Thyroid gland (tissue), 4 donors: ENCODE measurements at regions not wholly inside any gene's neighbourhood (a gene's known extent, or its start where the extent isn't known, plus 50 kb on each side); places are given as distances from the start of the nearest gene placed in this dataset.

Source experiments
- DNase-seq, 2 donors: peaks; one replicate each; pipeline ENCODE4 v3.0.0-alpha.2; 2019
- H3K27ac ChIP-seq, 3 donors: fragments of 200-600 bp; sonication (generic); 1 replicate in 2 of 3; 2 replicates in 1 of 3; pipeline ENCODE4 v1.5.1; 2016 to 2019; ENCODE audit warnings: mild to moderate bottlenecking in 1 of 3, moderate library complexity in 1 of 3
- H3K27me3 ChIP-seq: fragments of 200-600 bp; sonication (generic); one replicate; pipeline ENCODE4 v1.5.1; 2019
- H3K36me3 ChIP-seq, 2 donors: fragments of 200-600 bp; sonication (generic); one replicate each; pipeline ENCODE4 v1.5.1; 2016 to 2019
- H3K4me1 ChIP-seq, 2 donors: fragments of 200-600 bp; sonication (generic); one replicate each; pipeline ENCODE4 v1.5.1; 2017 to 2019
- H3K4me3 ChIP-seq, 3 donors: fragments of 200-600 bp; sonication (generic); replicated peaks in 1 of 3; 1 replicate in 2 of 3; 2 replicates in 1 of 3; pipeline ENCODE4 v1.5.1; 2016; ENCODE audit warnings: mild to moderate bottlenecking in 1 of 3
- H3K9me3 ChIP-seq: fragments of 200-600 bp; sonication (generic); one replicate; pipeline ENCODE4 v1.5.1; 2017
- CTCF ChIP-seq, 6 experiments: fragments of 200-600 bp in 3 of 6; fragments of 450-650 bp in 3 of 6; sonication (generic) in 3 of 6; IDR thresholded peaks; one replicate each; pipeline ENCODE4 v1.5.1; 2016 to 2019; ENCODE audit warnings: antibody characterized with exemption in 6 of 6, mild to moderate bottlenecking in 2 of 6, inconsistent platforms in 1 of 6, moderate library complexity in 1 of 6
- POLR2A ChIP-seq, 2 donors: fragments of 450-650 bp; IDR thresholded peaks; one replicate each; pipeline ENCODE4 v1.6.1; 2017; ENCODE audit warnings: antibody characterized with exemption in 2 of 2, mild to moderate bottlenecking in 2 of 2, moderate library complexity in 1 of 2
- WGBS, 2 donors: methylation state at CpG; one replicate each; pipeline ENCODE4 v1.1.5; 2017; 5-methylcytosine and 5-hydroxymethylcytosine counted together
- intact Hi-C: fragments of 100-400 bp; cut with DNase I; formaldehyde crosslinking; loops from one replicate; pipeline ENCODE4 v1.15.1; 2023

GRCh38 chr1:69320757-69321211, 246.9 kb upstream of the LRRC7 start:
- Histone ChIP-seq H3K36me3 (no peaks in the 10 kb centered on the region), H3K4me3 (no peak overlapping the region), H3K27me3 (no peaks in the 10 kb centered on the region), H3K4me1 (no peaks in the 10 kb centered on the region), H3K9me3 (no peaks in the 10 kb centered on the region), H3K27ac (no peak overlapping the region)
- no peak for TF ChIP-seq CTCF (IDR thresholded peaks at IDR 0.05)
- TF ChIP-seq POLR2A (IDR thresholded peaks at IDR 0.05) = no peak
- intact Hi-C loops = no loop called here
- DNase-seq = no peak
- 79 to 82% methylated on average over 5 of the region's 5 CpGs for WGBS, 2 donors

GRCh38 chr1:69321311-69321710, 246.4 kb upstream of the LRRC7 start:
- 63 to 68% methylated on average over 1 of the region's 1 CpG for WGBS, 2 donors
- TF ChIP-seq POLR2A (IDR thresholded peaks at IDR 0.05) = no peak
- no peak for TF ChIP-seq CTCF (IDR thresholded peaks at IDR 0.05)
- H3K27me3 ChIP-seq = no peaks in the 10 kb centered on the region
- H3K4me3 ChIP-seq = no peak overlapping the region
- no peaks in the 10 kb centered on the region for H3K36me3 ChIP-seq
- DNase-seq = no peak
- H3K9me3 ChIP-seq = no peaks in the 10 kb centered on the region
- H3K4me1 ChIP-seq = no peaks in the 10 kb centered on the region
- intact Hi-C loops = no loop called here
- H3K27ac ChIP-seq = no peak overlapping the region

GRCh38 chr1:69328186-69328585, 239.5 kb upstream of the LRRC7 start:
- H3K4me3 ChIP-seq = no peak overlapping the region
- no peak for TF ChIP-seq CTCF (IDR thresholded peaks at IDR 0.05)
- TF ChIP-seq POLR2A (IDR thresholded peaks at IDR 0.05) = no peak
- H3K4me1 ChIP-seq = no peaks in the 10 kb centered on the region
- no peak for DNase-seq
- 89 to 92% methylated on average over 5 of the region's 5 CpGs for WGBS, 2 donors
- H3K27ac ChIP-seq = no peak overlapping the region
- no peaks in the 10 kb centered on the region for H3K27me3 ChIP-seq
- intact Hi-C loops = no loop called here
- no peaks in the 10 kb centered on the region for H3K9me3 ChIP-seq
- no peaks in the 10 kb centered on the region for H3K36me3 ChIP-seq

GRCh38 chr1:69363236-69363635, 204.5 kb upstream of the LRRC7 start:
- no peak for DNase-seq
- Histone ChIP-seq H3K4me1 (no peaks in the 10 kb centered on the region), H3K4me3 (no peak overlapping the region), H3K27ac (no peak overlapping the region), H3K27me3 (no peaks in the 10 kb centered on the region), H3K9me3 (no peaks in the 10 kb centered on the region), H3K36me3 (no peaks in the 10 kb centered on the region)
- intact Hi-C loops = no loop called here
- 81 to 88% methylated on average over 2 of the region's 2 CpGs for WGBS, 2 donors
- TF ChIP-seq CTCF (IDR thresholded peaks at IDR 0.05) (no peak), POLR2A (IDR thresholded peaks at IDR 0.05) (no peak)

GRCh38 chr1:69373520-69373919, 194.2 kb upstream of the LRRC7 start:
- Histone ChIP-seq H3K4me1 (no peaks in the 10 kb centered on the region), H3K4me3 (no peak overlapping the region), H3K9me3 (no peaks in the 10 kb centered on the region), H3K27ac (no peak overlapping the region), H3K36me3 (no peaks in the 10 kb centered on the region), H3K27me3 (no peaks in the 10 kb centered on the region)
- intact Hi-C loops = no loop called here
- TF ChIP-seq CTCF (IDR thresholded peaks at IDR 0.05) (no peak), POLR2A (IDR thresholded peaks at IDR 0.05) (no peak)
- 84 to 86% methylated on average over 4 of the region's 4 CpGs for WGBS, 2 donors
- no peak for DNase-seq
